Parathyroid adenoma (tissue), 2 donors: ENCODE measurements at regions not wholly inside any gene's neighbourhood (a gene's known extent, or its start where the extent isn't known, plus 50 kb on each side); places are given as distances from the start of the nearest gene placed in this dataset.

Experiments used
- H2AFZ ChIP-seq: fragments of 300-600 bp; sonication (generic); one replicate; pipeline ENCODE4 v1.7.0; 2017; ENCODE audit warnings: antibody characterized with exemption, mild to moderate bottlenecking
- H3K27ac ChIP-seq: fragments of 300-600 bp; sonication (generic); one replicate; pipeline ENCODE4 v1.7.0; 2017
- H3K27me3 ChIP-seq: fragments of 300-600 bp; sonication (generic); one replicate; pipeline ENCODE4 v1.7.0; 2017; ENCODE audit warnings: low read length; ENCODE audit not compliant: control insufficient read depth, insufficient read depth
- H3K36me3 ChIP-seq: fragments of 300-600 bp; sonication (generic); one replicate; pipeline ENCODE4 v1.7.0; 2017; ENCODE audit warnings: low read length; ENCODE audit not compliant: control insufficient read depth, insufficient read depth
- H3K4me1 ChIP-seq: fragments of 300-600 bp; sonication (generic); one replicate; pipeline ENCODE4 v1.7.0; 2017; ENCODE audit warnings: control low read depth
- H3K4me2 ChIP-seq: fragments of 300-600 bp; sonication (generic); one replicate; pipeline ENCODE4 v1.7.0; 2017; ENCODE audit warnings: low read length
- H3K4me3 ChIP-seq: fragments of 300-600 bp; sonication (generic); one replicate; pipeline ENCODE4 v1.7.0; 2017; ENCODE audit warnings: low read depth, low read length
- H3K79me2 ChIP-seq: fragments of 300-600 bp; sonication (generic); one replicate; pipeline ENCODE4 v1.7.0; 2017; ENCODE audit warnings: control low read depth
- H3K9ac ChIP-seq: fragments of 300-600 bp; sonication (generic); one replicate; pipeline ENCODE4 v1.7.0; 2017; ENCODE audit warnings: mild to moderate bottlenecking
- H3K9me3 ChIP-seq: fragments of 300-600 bp; sonication (generic); one replicate; pipeline ENCODE4 v1.7.0; 2017; ENCODE audit warnings: low read length; ENCODE audit not compliant: control insufficient read depth
- TF ChIP-seq, protein P1 (sequence below): fragments of 300-600 bp; sonication (generic); IDR thresholded peaks from one replicate; pipeline ENCODE4 v1.7.0; 2017; ENCODE audit warnings: antibody characterized with exemption, mild to moderate bottlenecking
- donor health status: primary hyperparathyroidism.

DNA sequence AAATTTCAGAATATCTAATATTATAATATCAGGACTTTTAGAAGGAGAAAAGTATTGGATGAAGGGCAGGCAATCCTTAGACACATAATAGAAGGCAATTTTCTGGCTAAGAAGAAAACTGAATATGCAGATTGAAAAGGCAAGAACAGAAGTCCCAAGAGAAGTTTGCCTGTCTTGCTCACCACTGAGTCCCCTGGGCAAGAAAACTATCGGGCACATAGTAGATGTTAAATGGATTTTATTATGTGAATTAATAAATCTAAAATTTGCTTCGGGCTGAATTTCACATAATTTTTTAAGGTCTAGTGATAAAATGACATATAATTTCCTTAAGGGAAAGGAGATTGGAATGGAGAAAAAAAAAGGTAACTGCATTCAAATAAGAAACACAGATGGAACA lies 380.9 kb upstream of the GRM3 start:
- no peak overlapping the region for H3K4me2 ChIP-seq
- H3K9ac ChIP-seq = no peak overlapping the region
- H3K9me3 ChIP-seq = no peaks in the 10 kb centered on the region
- H3K27me3 ChIP-seq = no peaks in the 10 kb centered on the region
- TF ChIP-seq, protein P1, sequence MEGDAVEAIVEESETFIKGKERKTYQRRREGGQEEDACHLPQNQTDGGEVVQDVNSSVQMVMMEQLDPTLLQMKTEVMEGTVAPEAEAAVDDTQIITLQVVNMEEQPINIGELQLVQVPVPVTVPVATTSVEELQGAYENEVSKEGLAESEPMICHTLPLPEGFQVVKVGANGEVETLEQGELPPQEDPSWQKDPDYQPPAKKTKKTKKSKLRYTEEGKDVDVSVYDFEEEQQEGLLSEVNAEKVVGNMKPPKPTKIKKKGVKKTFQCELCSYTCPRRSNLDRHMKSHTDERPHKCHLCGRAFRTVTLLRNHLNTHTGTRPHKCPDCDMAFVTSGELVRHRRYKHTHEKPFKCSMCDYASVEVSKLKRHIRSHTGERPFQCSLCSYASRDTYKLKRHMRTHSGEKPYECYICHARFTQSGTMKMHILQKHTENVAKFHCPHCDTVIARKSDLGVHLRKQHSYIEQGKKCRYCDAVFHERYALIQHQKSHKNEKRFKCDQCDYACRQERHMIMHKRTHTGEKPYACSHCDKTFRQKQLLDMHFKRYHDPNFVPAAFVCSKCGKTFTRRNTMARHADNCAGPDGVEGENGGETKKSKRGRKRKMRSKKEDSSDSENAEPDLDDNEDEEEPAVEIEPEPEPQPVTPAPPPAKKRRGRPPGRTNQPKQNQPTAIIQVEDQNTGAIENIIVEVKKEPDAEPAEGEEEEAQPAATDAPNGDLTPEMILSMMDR = no peak
- H2AFZ ChIP-seq = no peak overlapping the region
- H3K27ac ChIP-seq = no peak overlapping the region
- H3K79me2 ChIP-seq = no peaks in the 10 kb centered on the region
- H3K36me3 ChIP-seq = no peaks in the 10 kb centered on the region
- H3K4me3 ChIP-seq = no peak overlapping the region
- H3K4me1 ChIP-seq = no peaks in the 10 kb centered on the region

DNA sequence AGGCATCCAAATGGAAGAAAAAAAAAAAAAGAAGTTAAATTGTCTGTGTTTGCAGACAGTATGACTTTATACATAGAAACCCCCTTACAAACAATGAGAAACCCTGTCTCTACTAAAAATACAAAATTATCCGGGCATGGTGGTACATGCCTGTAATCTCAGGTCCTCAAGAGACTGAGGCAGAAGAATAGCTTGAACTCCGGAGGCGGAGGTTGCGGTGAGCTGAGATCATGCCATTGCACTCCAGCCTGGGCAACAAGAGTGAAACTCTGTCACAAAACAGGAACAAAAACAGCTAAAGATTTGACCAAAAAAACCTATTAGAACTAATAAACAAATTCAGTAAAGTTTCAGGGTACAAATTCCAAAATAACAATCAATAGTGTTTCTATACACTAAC lies 385.8 kb upstream of the GRM3 start:
- no peaks in the 10 kb centered on the region for H3K36me3 ChIP-seq
- no peak overlapping the region for H3K4me2 ChIP-seq
- no peak overlapping the region for H2AFZ ChIP-seq
- H3K27me3 ChIP-seq = no peaks in the 10 kb centered on the region
- H3K4me3 ChIP-seq = no peak overlapping the region
- H3K79me2 ChIP-seq = no peaks in the 10 kb centered on the region
- no peak overlapping the region for H3K27ac ChIP-seq
- no peaks in the 10 kb centered on the region for H3K9me3 ChIP-seq
- H3K9ac ChIP-seq = no peak overlapping the region
- H3K4me1 ChIP-seq = no peaks in the 10 kb centered on the region
- TF ChIP-seq, protein P1 = no peak

DNA sequence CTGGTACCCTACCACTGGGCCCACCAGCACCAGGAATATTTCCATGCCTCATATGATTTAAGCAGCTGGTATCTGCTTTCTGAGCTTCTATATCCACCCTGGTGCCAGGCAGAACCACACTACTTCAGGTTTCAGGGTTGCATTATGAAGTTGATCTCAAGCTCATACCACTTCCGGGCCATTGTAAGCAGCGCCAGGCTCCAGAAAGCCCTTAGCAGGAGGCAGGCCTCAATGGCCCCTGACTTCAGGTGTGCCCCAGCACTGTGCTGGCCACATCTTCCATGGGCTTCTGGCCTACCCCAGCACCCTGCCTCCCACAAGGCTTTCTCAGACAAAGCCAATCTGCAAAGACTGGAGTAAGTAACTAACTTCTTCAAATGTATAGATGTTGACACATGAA lies 391.3 kb upstream of the GRM3 start:
- H3K79me2 ChIP-seq = no peaks in the 10 kb centered on the region
- H3K36me3 ChIP-seq = no peaks in the 10 kb centered on the region
- no peaks in the 10 kb centered on the region for H3K9me3 ChIP-seq
- H3K9ac ChIP-seq = no peak overlapping the region
- H3K27me3 ChIP-seq = no peaks in the 10 kb centered on the region
- no peak overlapping the region for H3K4me3 ChIP-seq
- H3K27ac ChIP-seq = no peak overlapping the region
- no peaks in the 10 kb centered on the region for H3K4me1 ChIP-seq
- no peak overlapping the region for H3K4me2 ChIP-seq
- no peak overlapping the region for H2AFZ ChIP-seq
- TF ChIP-seq, protein P1 = no peak

DNA sequence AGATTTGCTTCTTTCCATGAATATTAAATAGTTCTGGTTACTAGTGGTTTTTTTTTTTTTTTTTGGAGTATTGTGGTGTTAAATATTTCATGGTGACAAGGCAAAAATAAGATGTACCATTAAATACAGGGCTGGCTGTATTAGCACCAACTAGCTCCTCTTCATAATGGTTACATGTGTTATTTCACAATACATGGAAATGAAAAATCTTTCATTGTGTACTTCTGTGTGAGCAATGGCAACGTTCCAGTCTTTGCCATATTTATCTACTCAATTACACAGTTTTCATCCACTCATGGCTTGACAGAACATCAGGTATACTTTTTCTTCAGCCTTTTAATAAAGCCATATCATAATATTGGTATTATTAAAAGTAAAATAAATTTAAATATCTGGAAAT lies 394.7 kb upstream of the GRM3 start:
- H3K27me3 ChIP-seq = no peaks in the 10 kb centered on the region
- no peak overlapping the region for H3K27ac ChIP-seq
- no peaks in the 10 kb centered on the region for H3K9me3 ChIP-seq
- no peaks in the 10 kb centered on the region for H3K79me2 ChIP-seq
- H2AFZ ChIP-seq = no peak overlapping the region
- TF ChIP-seq, protein P1 = no peak
- H3K4me2 ChIP-seq = no peak overlapping the region
- H3K4me3 ChIP-seq = no peak overlapping the region
- no peak overlapping the region for H3K9ac ChIP-seq
- H3K36me3 ChIP-seq = no peaks in the 10 kb centered on the region
- H3K4me1 ChIP-seq = no peaks in the 10 kb centered on the region

DNA sequence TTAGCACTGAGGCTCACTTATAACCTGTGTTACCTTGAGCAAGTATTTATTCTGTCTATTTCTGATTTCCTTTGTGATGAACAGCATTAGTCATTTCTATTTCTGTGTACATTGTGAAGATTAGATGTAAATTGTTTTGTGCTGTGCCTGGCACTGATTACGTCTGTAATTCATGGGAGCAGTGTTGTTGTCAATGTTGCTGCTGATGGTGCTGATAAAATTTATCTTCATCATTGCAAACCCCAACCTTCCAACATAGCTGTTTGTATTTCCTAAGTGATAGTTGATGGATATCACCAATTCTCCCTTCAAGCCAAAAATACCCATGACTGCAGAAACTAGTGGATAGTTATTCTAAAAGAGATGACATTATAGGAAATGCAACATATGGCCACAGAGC lies 400.5 kb upstream of the GRM3 start:
- H3K36me3 ChIP-seq = no peaks in the 10 kb centered on the region

More for the DNA sequence above, 400.5 kb upstream of the GRM3 start:
- no peak overlapping the region for H3K9ac ChIP-seq
- no peak overlapping the region for H3K4me2 ChIP-seq
- no peaks in the 10 kb centered on the region for H3K9me3 ChIP-seq
- H3K4me3 ChIP-seq = no peak overlapping the region
- no peaks in the 10 kb centered on the region for H3K4me1 ChIP-seq
- no peaks in the 10 kb centered on the region for H3K27me3 ChIP-seq
- TF ChIP-seq, protein P1 = no peak
- no peak overlapping the region for H2AFZ ChIP-seq
- H3K79me2 ChIP-seq = no peaks in the 10 kb centered on the region
- no peak overlapping the region for H3K27ac ChIP-seq
